ENCODE measurements at regions not wholly inside any gene's neighbourhood (a gene's known extent, or its start where the extent isn't known, plus 50 kb on each side); places are given as distances from the start of the nearest gene placed in this dataset.

DNA sequence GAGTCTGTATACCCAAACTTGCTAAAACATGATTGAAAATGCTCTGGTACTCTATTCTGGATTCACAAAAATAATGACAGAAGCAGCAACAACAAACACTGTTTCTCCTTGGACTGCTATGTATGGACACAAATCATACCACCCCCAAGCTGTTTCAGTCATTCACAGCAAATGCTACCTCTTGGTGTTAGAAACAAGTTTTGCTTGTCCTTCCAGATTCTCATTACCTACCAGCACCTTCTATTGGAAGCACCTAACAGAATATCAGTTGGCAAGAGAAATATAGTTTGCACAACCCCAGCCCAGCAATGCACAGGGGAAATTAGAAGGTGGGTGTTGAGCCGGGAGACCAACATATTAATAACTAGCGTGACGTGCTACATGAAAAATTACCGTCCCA, 1950.9 kb downstream of the C4orf33 start:
- no peak for DNase-seq (ENCODE audit: low read depth)

DNA sequence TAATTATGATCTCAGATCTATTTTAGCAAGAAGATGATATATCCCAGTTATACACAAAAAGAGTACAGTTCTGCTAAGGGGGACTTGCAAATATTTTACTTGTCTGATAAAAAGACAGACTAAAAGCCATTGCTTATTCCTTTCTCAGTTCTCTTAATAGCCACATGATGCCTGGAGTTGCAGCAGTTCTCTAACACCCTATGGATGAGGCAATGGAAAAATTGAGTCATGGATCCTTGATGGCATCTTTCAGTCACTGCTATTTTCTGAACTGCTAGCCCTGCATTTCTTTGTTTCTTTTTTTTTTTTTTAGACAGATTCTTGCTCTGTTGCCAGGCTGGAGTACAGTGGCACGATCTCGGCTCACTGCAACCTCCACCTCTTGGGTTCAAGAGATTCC, 1956.7 kb downstream of the C4orf33 start:
- DNase-seq (ENCODE audit: low read depth): no peak

DNA sequence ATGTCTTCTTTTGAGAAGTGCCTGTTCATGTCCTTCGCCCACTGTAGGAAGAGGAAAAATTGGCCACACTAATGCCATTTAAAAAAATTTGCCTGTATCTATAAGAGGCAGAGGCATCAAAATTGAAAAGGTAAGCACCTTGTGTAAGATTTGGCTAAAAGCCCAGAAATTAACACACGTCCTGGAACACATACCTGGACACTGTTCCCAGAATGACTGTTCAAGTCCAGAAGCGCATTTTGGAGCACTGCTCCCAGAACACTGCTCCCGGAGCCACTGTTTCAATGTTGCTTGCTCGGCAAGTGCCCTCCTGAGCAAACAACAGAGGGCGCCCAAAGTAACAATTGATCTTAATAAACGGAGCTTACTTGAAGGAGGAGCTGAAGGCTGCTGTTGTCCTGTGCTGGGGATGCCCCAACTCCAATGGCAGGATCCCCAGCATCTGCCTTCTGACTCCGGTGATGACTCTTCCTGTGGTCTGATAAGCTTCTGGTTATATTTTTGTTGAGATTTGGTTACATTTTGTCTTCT, 1958.6 kb downstream of the C4orf33 start:
- DNase-seq (ENCODE audit: low read depth): no peak

DNA sequence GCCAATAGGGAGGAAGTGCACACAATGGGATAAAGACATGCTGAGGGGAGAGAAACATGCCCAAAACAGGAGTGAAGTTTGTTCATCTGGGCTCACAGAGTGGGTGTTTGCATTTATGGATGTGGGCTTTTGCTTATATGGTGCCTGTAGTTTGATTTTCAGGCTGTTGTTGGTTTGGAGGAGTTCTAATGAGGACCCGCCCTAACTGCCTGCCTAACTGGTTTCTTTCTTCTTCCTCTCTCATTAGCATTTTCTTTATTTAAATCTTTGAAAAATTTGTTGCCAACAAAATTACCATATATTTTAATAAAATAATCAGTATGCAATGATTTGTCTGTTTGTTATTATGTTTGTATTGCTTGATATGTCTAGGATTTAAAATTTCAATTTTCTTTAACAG, 1965.8 kb downstream of the C4orf33 start:
- no peak for DNase-seq (ENCODE audit: low read depth)

DNA sequence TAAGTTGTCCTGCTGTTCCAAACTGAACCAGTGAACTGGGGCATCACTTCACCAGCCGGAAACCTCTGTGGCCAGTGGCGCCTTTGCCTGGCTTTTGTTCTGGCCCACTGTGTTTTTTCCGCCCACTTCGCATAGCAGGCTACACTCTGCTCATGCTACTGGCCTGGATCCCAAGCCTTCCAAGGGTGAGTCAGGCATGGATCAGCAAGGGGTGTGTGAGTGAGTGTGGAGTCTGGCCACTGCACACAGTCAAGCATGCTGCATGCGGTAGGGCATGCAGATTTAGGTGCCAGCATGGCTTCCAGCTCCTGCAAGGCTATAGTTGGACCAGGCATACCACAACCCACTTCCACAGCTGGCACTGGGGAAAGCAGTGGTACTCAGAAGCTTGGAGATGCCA, 1967.9 kb downstream of the C4orf33 start:
- no peak for DNase-seq (ENCODE audit: low read depth)

DNA sequence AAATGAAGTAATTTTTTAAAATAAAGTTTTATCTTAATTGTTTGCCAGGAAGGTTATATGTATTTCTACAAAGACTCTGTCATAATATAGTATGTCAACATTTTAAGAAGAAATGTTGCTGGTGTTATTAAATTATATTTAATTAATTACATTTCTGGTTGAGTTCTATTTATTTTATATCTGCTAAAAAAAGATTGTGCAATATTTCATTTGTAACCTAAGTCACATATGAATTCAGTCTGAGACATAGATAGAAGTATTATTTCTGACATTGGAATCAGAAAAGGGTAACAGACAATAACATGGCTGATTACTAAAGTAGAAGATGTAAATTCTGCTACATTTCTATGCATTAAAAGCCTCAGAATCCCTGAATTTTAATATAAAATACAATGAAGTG, 1985.1 kb downstream of the C4orf33 start:
- no peak for DNase-seq (ENCODE audit: low read depth)

DNA sequence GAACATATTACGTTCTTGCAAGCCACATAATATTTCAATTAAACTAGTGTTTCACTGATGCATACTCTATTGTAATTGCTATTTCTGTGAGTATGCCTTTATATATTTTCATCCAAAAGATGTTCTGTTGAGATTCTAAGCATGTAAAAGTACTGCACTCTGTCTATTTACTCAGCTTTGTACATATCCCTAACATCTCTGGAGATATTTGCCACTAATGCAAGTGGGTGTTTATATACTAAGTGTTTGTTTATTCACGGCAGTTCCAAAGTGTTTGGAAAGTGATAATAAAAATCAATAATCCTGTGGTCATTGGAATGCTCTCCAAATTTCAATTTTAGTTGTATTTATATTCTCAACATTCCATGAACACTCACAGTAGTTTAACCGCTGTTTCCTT, 1989.0 kb downstream of the C4orf33 start:
- DNase-seq (ENCODE audit: low read depth): no peak

DNA sequence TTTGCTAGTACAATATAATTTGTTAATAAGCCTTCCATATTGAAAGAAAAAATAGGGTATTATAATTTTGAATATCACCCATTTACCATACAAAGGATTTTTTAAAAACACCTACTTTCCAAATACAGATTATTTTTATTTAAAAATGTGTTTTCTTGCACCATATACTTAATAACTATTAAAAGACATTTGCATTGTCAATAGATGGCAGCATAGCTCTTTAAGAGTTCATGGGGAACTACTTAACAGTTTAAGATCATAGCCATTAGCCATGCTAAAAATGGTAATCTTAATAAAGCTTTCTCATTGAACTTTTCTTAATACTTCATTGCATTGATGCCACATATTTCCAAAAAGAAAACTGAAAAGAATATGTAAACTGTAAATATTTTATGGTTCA, 1995.9 kb downstream of the C4orf33 start:
- no peak for DNase-seq (ENCODE audit: low read depth)

DNA sequence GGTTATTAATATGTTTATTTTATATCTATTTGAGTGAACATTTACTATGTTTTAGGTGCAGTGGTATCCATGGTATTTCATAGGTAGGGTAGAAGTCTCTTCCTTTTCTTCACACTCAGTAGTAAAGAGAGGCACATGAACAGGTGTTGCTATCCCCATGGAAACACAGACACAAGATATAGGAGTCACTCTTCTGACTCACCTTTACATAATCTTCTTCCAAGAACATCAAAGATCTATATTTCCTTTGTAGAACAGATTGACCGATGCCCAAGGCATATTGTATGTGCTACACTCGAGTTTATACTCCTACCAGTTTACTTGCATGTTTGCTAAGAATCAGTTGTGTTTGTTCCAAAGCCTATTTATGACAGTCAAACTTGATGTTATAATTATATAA, 1997.4 kb downstream of the C4orf33 start:
- DNase-seq (ENCODE audit: low read depth): no peak

DNA sequence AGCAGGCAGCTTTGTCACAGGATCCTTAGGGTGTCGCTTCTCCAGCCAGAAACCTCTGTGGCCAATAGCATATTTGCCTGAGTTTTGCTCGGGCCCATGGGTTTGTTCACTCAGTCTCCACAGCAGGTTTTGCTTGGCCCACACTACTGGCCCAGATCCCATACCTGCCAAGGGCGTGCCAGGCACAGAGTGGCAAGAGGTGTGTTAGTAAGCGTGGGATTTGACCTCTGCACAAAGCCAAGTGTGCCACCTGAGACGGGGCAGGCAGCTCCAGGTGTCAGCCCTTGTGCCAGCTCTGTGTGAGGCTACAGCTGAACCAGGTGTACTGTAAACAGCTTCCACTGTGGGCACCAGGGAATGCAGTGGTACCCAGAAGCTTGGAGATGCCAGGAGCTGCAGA, 2003.0 kb downstream of the C4orf33 start:
- DNase-seq (ENCODE audit: low read depth): no peak

DNA sequence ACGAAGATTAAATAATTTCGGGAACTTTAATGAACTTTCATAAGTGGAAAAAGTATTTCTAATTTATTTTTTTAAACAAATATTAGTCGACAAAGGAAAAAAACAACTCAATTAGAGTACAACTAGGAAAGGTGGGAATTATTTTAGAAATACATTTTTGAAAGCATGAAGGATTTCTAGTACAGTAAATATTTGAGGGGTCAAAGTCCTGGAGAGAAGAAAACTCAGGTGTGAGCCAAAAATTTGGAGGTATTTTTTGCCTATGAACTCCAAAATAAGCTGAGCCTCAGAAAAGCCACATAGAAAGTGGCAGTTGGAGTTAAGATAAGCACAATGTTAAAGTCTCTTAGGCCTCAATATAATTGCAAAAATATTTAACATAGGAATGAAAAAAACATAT, 2017.3 kb downstream of the C4orf33 start:
- no peak for DNase-seq (ENCODE audit: low read depth)

DNA sequence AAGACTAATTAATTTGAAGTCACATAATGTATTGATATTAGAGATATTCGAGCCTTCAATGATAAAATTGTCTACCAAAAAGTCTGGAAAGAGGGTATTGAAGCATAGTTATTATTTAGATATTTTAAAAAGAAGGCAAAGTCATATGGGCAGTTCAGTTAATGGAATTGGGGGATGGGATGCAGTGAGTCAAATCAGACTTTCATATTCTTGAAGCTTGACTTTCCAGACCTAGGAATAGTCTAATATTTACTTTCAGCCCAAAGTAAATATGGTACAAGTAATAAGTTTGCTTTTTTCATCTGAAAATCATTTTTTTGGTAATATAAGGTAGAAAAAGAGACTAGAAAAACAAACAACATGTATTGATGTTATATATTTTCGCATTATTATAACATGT, 2017.8 kb downstream of the C4orf33 start:
- no peak for DNase-seq (ENCODE audit: low read depth)

DNA sequence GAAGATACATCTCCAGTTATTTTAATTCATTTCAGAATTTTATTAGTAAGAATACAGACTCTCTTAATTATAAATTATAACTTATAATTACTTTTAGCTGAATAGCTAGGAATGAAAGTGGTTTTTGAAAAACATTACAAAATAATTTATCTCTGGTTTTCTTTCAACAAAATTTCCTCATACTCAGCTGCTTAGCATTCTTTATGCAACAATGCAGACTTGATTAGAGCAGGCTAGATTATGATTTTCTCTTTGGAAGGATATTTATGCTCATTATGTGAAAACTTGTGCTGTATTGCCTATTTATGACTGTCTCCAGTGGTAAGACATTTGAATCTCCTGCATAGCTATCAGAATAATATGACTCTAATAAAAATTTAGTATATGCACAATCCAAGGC, 2023.7 kb downstream of the C4orf33 start:
- no peak for DNase-seq (ENCODE audit: low read depth)

DNA sequence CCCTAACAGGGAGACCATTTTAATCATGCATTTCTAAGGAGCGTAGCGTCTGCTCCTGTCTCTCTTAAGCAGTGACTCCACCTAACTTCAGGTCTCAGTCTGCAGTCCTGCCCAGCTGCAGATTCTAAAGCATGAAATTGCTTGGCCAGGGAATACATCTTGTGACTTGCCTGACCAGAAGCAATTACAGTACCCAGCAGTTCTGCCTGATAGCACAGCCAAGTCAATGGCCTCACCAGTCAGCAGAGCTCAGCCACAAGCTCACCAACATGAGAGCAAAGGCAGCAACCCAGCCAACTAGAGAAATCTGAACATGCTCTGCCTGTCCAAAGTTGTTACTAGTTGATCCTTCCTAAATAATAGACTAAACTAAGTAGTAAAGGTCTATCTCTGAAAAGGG, 2011.9 kb upstream of the PCDH10 start:
- no peak for DNase-seq (ENCODE audit: low read depth)

DNA sequence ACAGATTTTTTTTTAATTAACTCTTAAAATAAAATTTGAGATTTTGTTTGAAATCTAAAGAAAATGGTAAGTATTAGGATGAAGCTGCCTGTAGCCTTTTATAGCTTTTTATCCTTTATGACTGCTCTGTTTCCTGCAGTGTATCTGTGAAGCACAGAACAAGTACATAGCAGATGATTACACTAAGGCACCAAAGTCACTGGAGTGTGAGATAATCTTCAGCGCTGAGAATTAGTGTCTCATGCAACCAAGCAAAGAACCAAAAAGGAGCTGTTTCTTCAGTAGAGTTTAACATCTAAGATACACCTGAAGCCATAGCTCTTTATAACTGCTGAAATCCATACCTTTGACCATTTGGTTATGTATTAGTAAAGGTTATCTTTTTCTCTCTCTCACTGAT, 1989.8 kb upstream of the PCDH10 start:
- no peak for DNase-seq (ENCODE audit: low read depth)

DNA sequence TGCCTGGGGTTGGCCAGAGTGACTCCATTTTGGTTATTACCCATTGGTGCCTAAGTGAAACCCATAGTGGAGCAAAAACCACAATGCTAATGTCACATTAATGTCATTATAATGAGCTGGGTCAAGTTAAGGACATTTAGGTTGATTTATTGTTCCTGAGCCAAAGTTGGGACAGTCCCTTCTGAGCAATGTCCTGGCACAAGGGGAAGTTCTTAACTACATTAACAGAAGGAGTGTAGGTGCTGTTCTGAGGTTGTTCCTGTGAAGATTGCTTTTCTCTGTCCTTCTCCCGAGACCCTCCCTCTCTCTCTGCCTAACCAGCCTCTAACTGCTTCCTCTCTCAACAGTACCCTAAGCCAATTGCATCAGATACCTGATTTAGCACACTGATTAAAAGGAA, 1956.8 kb upstream of the PCDH10 start:
- DNase-seq (ENCODE audit: low read depth): no peak

DNA sequence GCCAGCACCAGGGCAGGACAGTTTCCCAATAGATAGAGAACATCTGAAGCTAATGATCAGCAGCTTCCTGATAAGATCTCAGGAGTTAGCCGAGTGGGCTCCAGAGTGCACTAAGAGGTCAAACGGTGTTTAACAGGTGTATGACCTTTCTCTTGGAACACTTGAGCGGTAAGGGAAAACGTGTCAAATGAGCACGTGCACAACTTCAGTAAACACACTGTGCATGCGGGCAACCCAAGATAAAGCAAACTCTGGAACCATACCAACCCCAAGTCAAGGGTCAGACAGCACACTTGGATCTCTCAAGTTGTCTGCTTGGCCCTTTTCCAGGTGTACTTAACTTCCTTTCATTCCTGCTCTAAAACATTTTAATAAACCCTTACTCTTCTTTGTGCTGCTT, 1941.5 kb upstream of the PCDH10 start:
- DNase-seq (ENCODE audit: low read depth): no peak

DNA sequence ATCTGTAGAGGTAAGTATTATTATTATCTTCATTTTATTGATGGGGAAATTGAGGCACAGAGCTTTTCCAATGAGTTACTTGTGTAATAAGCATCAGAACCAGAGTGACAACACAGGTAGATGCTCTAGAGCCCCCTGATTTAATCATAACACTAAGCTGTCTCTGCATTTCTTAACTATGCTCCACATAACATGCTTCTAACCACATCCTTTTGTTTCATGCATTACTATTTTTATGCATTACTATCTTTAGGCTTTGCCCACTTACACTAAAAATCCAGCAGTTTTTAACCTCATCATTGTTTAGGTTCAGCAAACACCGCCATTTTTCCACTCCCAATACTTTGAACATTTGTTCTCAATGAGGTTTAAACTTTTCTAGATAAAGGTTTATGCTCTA, 1900.8 kb upstream of the PCDH10 start:
- no peak for DNase-seq (ENCODE audit: low read depth)

DNA sequence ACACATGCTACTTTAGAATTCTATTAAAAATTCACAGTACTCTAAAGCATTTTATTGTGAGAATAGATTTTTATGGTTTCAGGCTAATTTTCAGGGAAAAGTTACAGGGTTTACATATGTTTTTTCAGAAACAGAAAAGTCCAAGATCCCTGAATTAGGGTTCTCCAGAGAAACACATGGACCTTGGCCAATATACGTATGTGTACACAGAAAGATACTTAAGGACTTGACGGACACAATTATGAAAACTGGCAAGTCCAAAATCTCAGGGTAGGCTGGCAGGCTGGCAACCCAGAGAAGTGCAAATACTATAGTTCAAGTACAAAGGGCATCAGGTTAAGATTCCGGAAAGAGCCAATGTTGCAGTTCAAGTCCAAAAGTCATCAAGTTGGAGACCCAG, 1897.8 kb upstream of the PCDH10 start:
- no peak for DNase-seq (ENCODE audit: low read depth)

DNA sequence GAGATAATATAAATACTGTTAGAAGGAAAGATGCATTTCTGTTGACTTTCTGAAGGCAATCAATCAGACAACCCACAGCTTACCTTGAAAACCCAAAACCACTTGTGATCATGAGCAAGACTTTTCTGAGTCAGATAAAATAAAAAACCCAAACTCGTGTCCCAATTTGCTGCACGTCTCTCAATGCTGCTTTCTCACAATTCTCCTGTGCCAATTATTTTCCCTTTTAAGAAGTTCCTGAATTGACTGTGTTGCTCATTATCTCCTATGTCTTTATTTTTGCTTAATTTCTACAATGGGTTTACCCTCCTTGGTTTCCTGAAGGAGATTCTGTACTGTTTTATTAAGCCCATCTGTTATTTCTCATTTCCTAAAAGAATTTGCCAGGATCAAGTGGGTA, 1891.9 kb upstream of the PCDH10 start:
- DNase-seq (ENCODE audit: low read depth): no peak

DNA sequence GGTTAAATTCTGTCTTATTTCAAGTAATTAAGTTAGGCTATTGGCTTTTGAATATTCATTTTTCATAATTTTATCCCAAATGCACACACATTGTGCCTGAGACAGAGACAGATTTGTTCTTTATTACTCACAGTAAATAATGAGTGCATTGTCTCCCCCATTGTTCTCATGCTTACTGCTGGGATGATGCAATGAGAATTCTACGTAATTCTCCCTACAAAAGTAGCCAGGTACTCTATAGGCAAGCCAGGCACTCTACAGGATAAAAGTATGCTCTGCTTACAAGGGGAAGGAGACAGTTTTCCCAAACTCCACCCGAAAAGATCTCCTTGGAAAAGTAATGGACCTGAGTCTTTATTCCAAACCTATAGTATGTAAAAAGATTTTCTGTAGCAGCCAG, 1890.7 kb upstream of the PCDH10 start:
- DNase-seq (ENCODE audit: low read depth): no peak

DNA sequence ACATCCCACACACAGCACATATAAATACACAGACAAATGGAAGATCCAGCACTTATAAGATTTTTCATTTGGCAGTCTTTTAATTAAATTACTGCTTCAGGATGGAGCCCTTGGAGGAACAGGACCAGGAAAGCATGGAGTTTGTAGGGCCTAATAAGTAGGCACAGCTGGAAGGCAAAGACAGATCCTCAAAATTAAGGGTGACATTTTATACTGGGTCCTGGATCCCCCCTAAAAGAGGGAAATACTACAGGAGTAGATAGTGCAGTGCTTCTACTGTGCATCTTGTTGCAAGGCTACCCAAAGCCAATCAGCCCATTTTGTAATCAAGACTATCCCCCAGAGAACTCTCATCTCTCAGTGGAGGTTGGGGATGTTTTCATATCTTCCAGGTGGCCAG, 1860.7 kb upstream of the PCDH10 start:
- no peak for DNase-seq (ENCODE audit: low read depth)

DNA sequence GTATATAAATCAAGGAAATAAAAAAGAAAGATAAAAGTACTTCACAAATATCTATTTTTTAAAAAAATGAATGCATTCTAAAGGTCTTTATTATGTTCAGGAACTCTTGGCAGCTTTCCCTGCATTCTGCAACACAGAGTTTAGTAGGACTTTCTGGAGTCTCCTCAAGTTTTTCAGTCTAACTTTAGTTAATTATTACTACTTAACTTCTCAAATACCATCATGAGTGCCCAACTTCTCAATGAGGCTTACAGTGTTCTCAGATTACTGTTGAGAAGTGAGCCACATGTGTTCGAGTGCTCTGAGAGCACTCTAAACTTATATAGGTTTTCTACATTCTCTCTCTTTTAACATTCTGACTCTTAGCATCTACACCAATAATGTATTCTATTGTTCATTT, 1852.9 kb upstream of the PCDH10 start:
- DNase-seq (ENCODE audit: low read depth): no peak

DNA sequence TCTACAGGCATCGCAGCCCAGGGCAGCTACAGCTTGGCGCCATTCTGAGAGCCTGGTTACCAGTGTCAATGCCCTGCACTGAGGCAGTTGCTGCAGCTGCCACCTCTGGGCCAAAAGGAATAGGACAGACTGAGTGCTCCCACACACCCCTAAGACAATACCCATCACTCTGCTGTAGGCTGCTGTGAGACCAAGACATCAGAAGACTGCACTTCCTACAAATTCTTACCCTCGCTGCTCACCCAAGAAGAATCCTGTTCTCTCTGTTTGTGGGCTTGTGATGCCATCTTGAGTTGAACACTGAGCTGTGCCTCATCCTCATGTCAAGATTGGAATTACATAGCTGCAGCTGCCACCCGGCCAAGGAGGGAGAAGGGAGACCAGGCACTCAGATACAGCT, 1847.0 kb upstream of the PCDH10 start:
- no peak for DNase-seq (ENCODE audit: low read depth)

DNA sequence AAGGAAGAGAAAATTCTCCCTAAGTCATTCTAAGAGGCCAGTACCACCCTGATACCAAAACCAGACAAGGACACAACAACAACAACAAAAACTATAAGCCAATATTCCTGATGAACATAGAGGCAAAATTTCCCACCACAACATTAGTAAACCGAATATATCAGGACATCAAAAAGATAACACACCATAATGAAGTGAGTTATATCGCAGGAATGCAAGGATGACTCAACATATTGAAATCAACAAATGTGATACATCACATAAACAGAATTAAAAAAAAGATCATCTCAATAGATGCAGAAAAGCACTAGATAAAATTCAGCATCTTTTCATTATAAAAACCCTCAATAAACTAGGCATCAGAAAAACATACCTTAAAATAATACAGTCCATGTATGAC, 1844.4 kb upstream of the PCDH10 start:
- DNase-seq (ENCODE audit: low read depth): no peak

All from stimulated activated CD8-positive, alpha-beta memory T cell treated with anti-CD3 and anti-CD28 coated beads, Interleukin-15, amount 100 ng/mL, for 1 hour (primary cell).